HG03432 (cell line): ENCODE measurements at regions not wholly inside any gene's neighbourhood (a gene's known extent, or its start where the extent isn't known, plus 50 kb on each side); places are given as distances from the start of the nearest gene placed in this dataset.
A peak's percentile ranks its signal among the peaks of the same experiment; 100 is the strongest.
"Not testable (repeated sequence)": the region's sequence is repeated elsewhere in the genome, so short reads cannot be mapped to it uniquely, and the experiment has no call there.

ENCODE experiments used
- ATAC-seq: cut with Tn5 transposase; IDR thresholded peaks from one replicate; pipeline ENCODE4 v1.9.1; 2021; ENCODE audit warnings: mild to moderate bottlenecking, moderate library complexity; ENCODE audit not compliant: unreplicated experiment

DNA sequence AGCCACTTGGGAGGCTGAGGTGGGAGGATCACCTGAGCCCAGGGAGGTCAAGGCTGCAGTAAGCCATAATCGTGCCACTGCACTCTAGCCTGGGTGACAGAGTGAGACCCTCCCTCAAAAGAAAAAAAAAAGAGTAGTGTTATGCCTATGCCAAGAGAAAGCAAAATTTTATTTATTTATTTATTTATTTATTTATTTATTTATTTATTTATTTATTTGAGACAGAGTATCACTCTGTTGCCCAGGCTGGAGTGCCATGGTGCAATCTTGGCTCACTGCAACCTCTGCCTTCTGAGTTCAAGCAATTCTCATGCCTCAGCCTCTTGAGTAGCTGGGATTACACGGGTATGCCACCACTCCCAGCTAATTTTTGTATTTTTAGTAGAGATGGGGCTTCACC lies 72.6 kb upstream of the RAPGEF2 start:
- ATAC-seq = not testable (repeated sequence)

GRCh38 chr4:159035570-159035969 lies 67.3 kb upstream of the RAPGEF2 start:
- ATAC-seq = peak; percentile 73

DNA sequence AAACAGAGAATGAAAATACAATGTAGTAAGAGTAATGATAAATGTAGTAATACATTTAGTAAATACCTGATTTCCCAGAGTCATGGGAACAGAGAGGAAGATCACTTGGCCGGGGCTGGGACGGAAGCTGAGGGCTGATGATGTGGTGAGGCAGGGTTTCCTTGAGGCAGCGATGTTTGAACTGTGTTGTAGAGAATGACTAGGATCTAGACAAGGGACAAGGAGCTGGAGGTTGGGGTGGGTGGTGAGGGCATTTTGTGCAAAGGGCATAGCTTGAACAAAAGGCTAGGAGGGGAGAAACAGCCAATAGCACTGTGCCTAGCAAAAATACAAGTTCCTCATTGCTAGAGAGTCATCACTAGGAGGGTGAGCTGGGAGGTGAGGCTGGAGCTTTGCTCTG lies 64.3 kb upstream of the RAPGEF2 start:
- no peak for ATAC-seq

DNA sequence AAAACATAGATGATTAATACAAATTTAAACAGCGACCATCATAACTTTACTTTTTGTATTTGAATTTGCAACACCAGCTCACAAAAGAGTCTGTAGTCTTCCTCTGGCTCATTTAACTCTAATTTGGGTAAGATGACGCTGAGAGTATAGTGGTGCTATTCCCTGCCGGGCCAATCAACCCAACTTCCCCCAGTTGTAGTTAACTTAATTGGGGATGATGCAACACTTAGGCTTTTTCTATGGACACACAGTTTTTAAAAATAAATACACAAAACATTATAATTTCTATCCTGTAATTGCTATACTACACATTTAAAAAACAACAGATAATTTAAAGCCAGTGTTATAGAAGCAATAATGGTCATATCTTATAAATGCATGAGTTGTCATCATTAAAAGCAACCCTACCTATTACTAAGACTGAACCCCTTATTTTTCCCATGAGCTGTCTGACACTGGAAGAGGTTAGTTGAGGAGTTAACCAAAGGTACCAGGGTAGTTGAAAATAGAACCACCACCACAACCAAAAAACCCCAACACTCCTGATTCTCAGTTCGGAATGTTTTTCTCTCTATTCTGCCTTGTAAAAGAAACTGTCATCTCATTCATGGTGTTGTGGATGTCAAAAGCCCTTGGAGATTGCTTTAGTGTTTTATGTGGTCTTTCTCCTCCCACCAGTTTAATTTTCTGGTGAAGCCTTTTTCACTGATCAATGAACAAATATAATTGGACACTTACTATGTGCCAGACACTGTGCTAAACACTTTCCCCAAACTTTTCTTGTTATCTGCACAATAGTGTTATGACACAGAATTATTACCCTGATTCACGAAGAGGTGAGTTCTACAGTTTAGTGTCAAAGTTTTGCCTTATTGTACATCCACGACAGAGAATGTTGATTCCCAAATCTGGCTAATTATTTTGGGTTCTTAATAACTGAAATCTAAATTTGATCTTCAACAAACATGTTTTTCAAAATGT lies 61.5 kb upstream of the RAPGEF2 start:
- ATAC-seq = no peak

GRCh38 chr4:159042097-159042605 lies 60.7 kb upstream of the RAPGEF2 start:
- ATAC-seq = peak; percentile 55

DNA sequence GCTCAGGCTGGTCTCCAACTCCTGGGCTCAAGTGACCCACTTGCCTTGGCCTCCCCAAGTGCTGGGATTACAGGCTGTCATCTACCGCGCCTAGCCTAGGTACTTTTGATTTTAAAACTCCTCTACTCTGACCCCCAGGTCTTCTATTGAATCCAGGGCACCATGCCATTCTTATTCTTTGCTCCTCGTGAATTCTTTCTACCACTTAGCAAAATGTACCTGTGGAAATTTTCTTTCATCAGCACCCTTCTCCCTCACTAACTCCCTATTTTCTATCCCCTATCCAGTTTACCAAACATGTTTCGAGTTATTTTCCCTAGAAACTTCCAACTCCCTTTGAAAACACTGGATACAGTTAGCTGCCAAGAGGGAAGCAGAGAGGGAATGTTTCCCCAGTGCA lies 60.0 kb upstream of the RAPGEF2 start:
- no peak for ATAC-seq

GRCh38 chr4:159043861-159044260 lies 59.0 kb upstream of the RAPGEF2 start:
- ATAC-seq = no peak

GRCh38 chr4:159045321-159045720 lies 57.6 kb upstream of the RAPGEF2 start:
- peak; percentile 61 for ATAC-seq

DNA sequence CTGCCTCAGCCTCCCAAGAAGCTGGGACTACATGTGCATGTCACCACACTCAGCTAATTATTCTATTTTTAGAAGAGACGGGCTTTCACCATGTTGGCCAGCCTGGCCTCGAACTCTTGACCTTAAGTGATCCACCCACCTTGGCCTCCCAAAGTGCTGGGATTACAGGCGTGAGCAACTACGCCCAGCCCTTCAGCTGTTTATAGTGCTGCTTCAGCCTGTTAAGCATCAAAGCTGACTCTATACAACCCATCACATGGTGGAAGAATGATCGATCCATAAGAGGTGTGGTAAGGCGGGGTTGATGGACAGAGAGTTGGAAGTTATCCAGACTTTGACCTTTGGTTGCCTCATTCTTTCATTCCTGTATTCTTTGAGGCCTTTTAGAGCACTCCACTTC lies 56.2 kb upstream of the RAPGEF2 start:
- no peak for ATAC-seq

DNA sequence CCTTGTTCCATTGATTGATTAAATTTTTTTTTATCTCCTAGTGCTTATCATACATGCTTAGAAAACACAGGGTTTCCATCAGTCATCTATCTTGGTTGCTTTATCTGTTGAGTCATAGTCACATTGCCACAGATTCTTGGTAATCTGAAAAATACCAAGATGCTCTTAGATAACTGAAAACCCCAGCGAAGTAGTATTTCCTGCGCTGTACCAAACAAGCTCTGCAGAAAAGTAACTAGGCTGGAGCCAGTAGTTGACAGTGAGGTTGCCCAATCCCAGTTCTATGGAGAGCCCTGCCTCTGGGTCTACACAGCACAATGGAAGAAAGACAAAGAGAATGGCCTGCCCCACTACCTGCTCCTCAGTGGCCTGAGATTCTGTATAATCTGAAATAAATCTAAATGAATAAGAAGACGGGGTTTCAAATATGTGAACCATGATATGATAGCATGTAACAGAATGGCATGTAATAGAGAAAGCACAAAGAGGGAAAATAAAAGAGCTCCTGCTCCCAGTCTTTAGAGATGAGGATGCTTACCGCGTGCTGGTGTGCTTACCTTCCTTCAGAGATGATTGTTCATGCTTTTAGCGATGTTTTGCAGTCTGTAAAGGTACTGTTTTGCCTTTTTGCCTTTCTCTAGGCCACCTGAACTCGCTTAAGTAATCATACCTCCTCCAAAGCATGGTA lies 55.3 kb upstream of the RAPGEF2 start:
- no peak for ATAC-seq

- ATAC-seq = no peak
Observed at GRCh38 chr4:159048166-159048886, 54.6 kb upstream of the RAPGEF2 start.

GRCh38 chr4:159049780-159050375 lies 53.0 kb upstream of the RAPGEF2 start:
- ATAC-seq = no peak

DNA sequence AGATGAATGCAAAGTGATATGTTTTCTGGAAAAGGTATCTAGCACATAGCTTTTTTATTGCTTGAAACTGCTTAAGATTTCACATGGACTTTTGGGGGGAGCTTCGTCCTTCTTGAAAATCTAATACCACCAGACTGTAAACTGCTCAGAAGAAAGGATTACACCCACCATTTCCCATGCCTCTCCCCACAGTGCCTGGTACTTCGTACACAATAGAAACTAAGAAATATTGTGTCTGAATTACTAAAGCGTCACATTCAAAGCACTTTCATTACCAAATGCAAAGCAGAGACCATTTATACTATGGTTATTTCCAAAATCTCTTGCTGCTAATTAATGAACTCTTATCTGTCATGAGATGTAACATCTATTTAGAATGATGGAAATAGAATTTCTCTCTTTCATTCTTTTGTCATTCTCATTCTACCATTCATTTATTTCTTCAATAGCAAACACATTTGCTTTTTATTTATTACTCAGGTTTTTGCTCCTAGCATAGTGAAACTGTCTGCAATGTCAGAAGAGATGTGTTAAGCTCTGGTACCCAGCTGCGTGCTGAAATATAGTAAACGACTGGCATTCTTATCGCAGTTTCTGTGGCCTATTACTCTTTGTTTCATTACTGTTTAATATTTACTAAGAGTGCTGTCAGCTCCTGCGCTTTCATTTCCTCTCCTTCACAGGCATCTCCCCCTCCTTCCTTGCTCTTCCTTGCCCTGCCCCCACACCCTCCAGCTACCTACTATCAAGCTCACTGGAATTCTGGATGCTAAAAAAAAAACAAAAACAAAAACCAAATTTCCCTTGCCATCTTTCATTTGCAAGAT lies 51.4 kb upstream of the RAPGEF2 start:
- peak; percentile 90 for ATAC-seq

GRCh38 chr4:159052315-159052714 lies 50.6 kb upstream of the RAPGEF2 start:
- peak; percentile 63 for ATAC-seq
